ENCODE measurements at regions not wholly inside any gene's neighbourhood (a gene's known extent, or its start where the extent isn't known, plus 50 kb on each side); places are given as distances from the start of the nearest gene placed in this dataset.
"Not testable (repeated sequence)": the region's sequence is repeated elsewhere in the genome, so short reads cannot be mapped to it uniquely, and the experiment has no call there.

- no peak for DNase-seq
Observed at GRCh38 chr2:143946436-143947391, 573.2 kb downstream of the ZEB2 start.

- DNase-seq: no peak
Observed at GRCh38 chr2:143942486-143942885, 577.4 kb downstream of the ZEB2 start.

- DNase-seq: no peak
Observed at GRCh38 chr2:143940720-143941119, 579.2 kb downstream of the ZEB2 start.

- no peak for DNase-seq
Observed at GRCh38 chr2:143939626-143940330, 580.1 kb downstream of the ZEB2 start.

- DNase-seq: no peak
Observed at GRCh38 chr2:143937723-143938350, 582.1 kb downstream of the ZEB2 start.

GRCh38 chr2:143936848-143937722 is 582.8 kb downstream of the ZEB2 start:
- DNase-seq: peak; percentile 19

- DNase-seq: no peak
Observed at GRCh38 chr2:143936538-143936847, 583.4 kb downstream of the ZEB2 start.

GRCh38 chr2:143935482-143935752 is 584.5 kb downstream of the ZEB2 start:
- DNase-seq: no peak

- DNase-seq: no peak
Observed at GRCh38 chr2:143934626-143935481, 585.1 kb downstream of the ZEB2 start.

- no peak for DNase-seq
Observed at GRCh38 chr2:143933946-143934569, 585.9 kb downstream of the ZEB2 start.

GRCh38 chr2:143930891-143931290 is 589.0 kb downstream of the ZEB2 start:
- no peak for DNase-seq

- DNase-seq: no peak
Observed at GRCh38 chr2:143928613-143929012, 591.3 kb downstream of the ZEB2 start.

- no peak for DNase-seq
Observed at GRCh38 chr2:143928184-143928583, 591.7 kb downstream of the ZEB2 start.

GRCh38 chr2:143926736-143927135 is 593.2 kb downstream of the ZEB2 start:
- peak; percentile 80 for DNase-seq

- not testable (repeated sequence) for DNase-seq
Observed at GRCh38 chr2:143922261-143922830, 597.6 kb downstream of the ZEB2 start.

GRCh38 chr2:143918465-143918989 is 601.4 kb downstream of the ZEB2 start:
- no peak for DNase-seq

- DNase-seq: no peak
Observed at GRCh38 chr2:143916781-143917180, 603.1 kb downstream of the ZEB2 start.

- no peak for DNase-seq
Observed at GRCh38 chr2:143909577-143910353, 610.2 kb downstream of the ZEB2 start.

- no peak for DNase-seq
Observed at GRCh38 chr2:143908843-143909242, 611.1 kb downstream of the ZEB2 start.

GRCh38 chr2:143907801-143908200 is 612.1 kb downstream of the ZEB2 start:
- DNase-seq: no peak
